ENCODE measurements at regions not wholly inside any gene's neighbourhood (a gene's known extent, or its start where the extent isn't known, plus 50 kb on each side); places are given as distances from the start of the nearest gene placed in this dataset.

DNA sequence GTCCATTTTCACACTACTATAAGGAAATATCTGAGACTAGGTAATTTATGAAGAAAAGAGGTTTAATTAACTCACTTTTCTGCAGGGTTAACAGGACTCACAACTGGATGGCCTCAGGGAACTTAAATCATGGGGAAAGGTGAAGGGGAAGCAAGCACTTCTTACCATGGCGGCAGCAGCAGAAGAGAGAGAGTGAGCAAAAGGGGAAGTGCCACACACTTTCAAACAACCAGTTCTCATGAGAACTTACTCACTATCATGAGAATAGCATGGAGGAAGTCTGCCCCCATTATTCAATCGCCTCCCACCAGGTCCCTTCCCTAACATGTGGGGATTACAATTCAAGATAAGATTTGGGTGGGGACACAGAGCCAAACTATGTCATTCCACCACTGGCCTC is 55.1 kb upstream of the NETO1 start:
- DNase-seq (ENCODE audit: low read depth), result no peak
- H3K4me3 ChIP-seq (ENCODE audit: control insufficient read depth, low read depth, low read length), result no peak overlapping the region
- TF ChIP-seq CTCF (IDR thresholded peaks at IDR 0.05; ENCODE audit: control insufficient read depth, insufficient read depth, low read depth, low read length, missing control alignments), result no peak

Measured in AG09309 (cell line).